Skeletal muscle satellite cell (primary cell): ENCODE measurements at regions not wholly inside any gene's neighbourhood (a gene's known extent, or its start where the extent isn't known, plus 50 kb on each side); places are given as distances from the start of the nearest gene placed in this dataset.

Experiments used
- H3K27me3 ChIP-seq: 2 replicates; pipeline ENCODE4 v1.7.0; 2013; ENCODE audit warnings: low read length; ENCODE audit not compliant: control insufficient read depth, insufficient read depth
- H3K36me3 ChIP-seq: 2 replicates; pipeline ENCODE4 v1.7.0; 2013; ENCODE audit warnings: mild to moderate bottlenecking, control low read depth, low read length; ENCODE audit not compliant: insufficient read depth
- H3K4me1 ChIP-seq: 2 replicates; pipeline ENCODE4 v1.7.0; 2013; ENCODE audit warnings: low read length; ENCODE audit not compliant: control insufficient read depth, insufficient read depth
- H3K4me2 ChIP-seq: 2 replicates; pipeline ENCODE4 v1.7.0; 2013; ENCODE audit warnings: mild to moderate bottlenecking, low read length
- H3K4me3 ChIP-seq: 2 replicates; pipeline ENCODE4 v1.7.0; 2013; ENCODE audit warnings: low read length
- H3K9ac ChIP-seq: 2 replicates; pipeline ENCODE4 v1.7.0; 2013; ENCODE audit warnings: mild to moderate bottlenecking, low read depth, low read length, moderate library complexity
- H3K9me3 ChIP-seq: replicated peaks from 2 replicates; pipeline ENCODE4 v1.7.0; 2013; ENCODE audit warnings: mild to moderate bottlenecking, control low read depth, low read length

DNA sequence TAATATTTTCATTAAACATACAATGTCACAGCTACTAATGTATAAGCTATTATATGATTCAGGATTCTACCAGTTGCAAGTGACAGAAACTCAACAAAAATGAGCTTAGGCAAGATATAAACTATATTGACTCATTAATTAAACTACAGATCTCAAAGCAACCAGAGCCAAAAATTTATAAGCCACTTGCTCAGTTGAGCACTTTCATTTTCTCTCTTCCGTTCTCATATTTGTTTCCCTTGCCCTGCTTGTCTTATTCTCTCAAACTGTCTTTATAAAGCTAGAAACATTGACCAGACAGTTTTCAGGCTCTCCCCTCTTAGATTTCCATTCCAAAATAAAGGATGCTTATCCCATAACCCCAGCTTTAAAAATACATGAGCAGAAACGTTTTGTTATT, 60.2 kb upstream of the DGKB start:
- Histone ChIP-seq H3K9me3 (no peaks in the 10 kb centered on the region), H3K27me3 (no peaks in the 10 kb centered on the region), H3K4me1 (no peaks in the 10 kb centered on the region), H3K36me3 (no peaks in the 10 kb centered on the region), H3K4me3 (peak overlapping the region; percentile 13), H3K9ac (peak overlapping the region; percentile 13), H3K4me2 (peak overlapping the region; percentile 67)

DNA sequence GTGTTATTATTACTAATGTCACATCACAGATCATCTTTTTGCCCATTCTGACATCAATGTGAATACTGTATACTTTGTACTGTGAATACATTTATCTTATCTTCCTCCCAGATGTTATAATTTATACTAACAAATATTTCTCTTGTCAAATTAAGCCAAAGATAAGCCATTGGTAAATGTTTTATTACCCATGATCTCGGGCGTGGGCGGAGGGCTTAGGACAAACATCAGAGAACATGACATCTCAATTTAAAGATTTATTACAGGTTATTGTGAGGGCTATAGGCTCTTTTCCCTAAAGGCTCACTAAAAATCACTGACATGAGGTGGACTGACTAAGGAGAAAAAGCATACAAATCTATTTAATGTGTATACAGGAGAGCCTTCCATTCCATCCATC, 58.2 kb upstream of the DGKB start:
- no peaks in the 10 kb centered on the region for H3K4me1 ChIP-seq
- H3K27me3 ChIP-seq = no peaks in the 10 kb centered on the region

DNA sequence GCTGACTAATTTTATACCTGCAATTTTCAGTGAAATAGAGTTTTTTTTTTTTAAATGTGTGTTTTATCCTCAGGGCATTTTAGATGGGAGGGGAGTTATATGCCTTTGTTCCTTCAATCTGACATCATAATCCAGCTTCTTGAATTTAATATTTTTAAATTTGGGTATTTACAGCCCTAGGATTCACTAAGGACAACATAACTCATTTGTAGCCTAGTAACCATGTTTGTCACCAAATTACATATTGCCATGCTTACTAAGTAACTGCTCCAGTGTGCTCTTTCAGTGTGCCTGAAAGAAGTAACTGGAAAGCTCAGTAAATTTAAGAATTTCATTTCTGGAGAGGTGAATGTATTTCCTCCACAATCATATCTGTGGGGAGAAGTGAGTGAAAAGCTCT, 56.8 kb upstream of the DGKB start:
- Histone ChIP-seq H3K9me3 (no peaks in the 10 kb centered on the region), H3K36me3 (no peaks in the 10 kb centered on the region), H3K4me1 (no peaks in the 10 kb centered on the region), H3K9ac (no peak overlapping the region), H3K4me2 (no peak overlapping the region), H3K4me3 (no peak overlapping the region), H3K27me3 (no peaks in the 10 kb centered on the region)

More for the DNA sequence above, 58.2 kb upstream of the DGKB start:
- Histone ChIP-seq H3K4me3 (no peak overlapping the region), H3K9me3 (no peaks in the 10 kb centered on the region), H3K9ac (no peak overlapping the region), H3K36me3 (no peaks in the 10 kb centered on the region), H3K4me2 (no peak overlapping the region)

DNA sequence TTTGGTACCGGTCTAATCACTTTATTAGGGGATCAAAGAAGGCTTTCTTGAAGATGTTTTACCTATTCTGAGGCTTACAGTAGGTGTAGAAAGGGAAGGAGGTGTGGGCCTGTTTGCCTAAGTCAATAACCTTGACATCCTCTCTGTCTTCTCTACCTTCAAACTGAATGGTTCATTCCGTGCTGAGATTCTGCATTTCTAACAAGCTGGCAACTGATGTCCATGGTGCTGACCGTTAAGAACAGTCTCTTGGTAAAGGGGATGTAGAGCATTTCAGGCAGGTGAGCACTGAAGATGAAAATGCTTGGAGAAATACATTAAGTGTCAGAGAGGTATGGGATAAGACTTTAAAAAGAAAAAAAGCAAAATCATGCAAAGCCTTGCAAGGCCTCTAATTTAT, 51.5 kb upstream of the DGKB start:
- Histone ChIP-seq H3K36me3 (no peaks in the 10 kb centered on the region), H3K4me2 (no peak overlapping the region), H3K4me1 (no peaks in the 10 kb centered on the region), H3K4me3 (no peak overlapping the region), H3K27me3 (no peaks in the 10 kb centered on the region), H3K9ac (no peak overlapping the region), H3K9me3 (no peaks in the 10 kb centered on the region)
